Stimulated activated effector memory CD8-positive, alpha-beta T cell treated with anti-CD3 and anti-CD28 coated beads, Interleukin-12 subunit alpha, Interleukin-12 subunit beta, amount 100 ng/mL, for 72 hours (primary cell): ENCODE measurements at regions not wholly inside any gene's neighbourhood (a gene's known extent, or its start where the extent isn't known, plus 50 kb on each side); places are given as distances from the start of the nearest gene placed in this dataset.
"Not testable (repeated sequence)": the region's sequence is repeated elsewhere in the genome, so short reads cannot be mapped to it uniquely, and the experiment has no call there.

Experiments used
- ATAC-seq: fragments of 150-1000 bp; cut with Tn5 transposase; 2 replicates; pipeline ENCODE4 v1.10.0; 2021
- DNase-seq, 2 donors: peaks; one replicate each; pipeline ENCODE4 v3.0.0; 2021 to 2022; ENCODE audit warnings: low spot score in 2 of 2
- H3K27ac Mint-ChIP-seq: one replicate; pipeline ENCODE4 v1.8.0; 2022; ENCODE audit warnings: mild to moderate bottlenecking, mixed read lengths
- H3K36me3 Mint-ChIP-seq: one replicate; pipeline ENCODE4 v1.8.0; 2022; ENCODE audit warnings: mild to moderate bottlenecking, mixed read lengths
- H3K4me1 Mint-ChIP-seq: one replicate; pipeline ENCODE4 v1.8.0; 2022; ENCODE audit warnings: mixed read lengths
- H3K4me3 Mint-ChIP-seq: one replicate; pipeline ENCODE4 v1.8.0; 2022; ENCODE audit warnings: mild to moderate bottlenecking, mixed read lengths
- H3K9me3 Mint-ChIP-seq: one replicate; pipeline ENCODE4 v1.8.0; 2022; ENCODE audit warnings: mixed read lengths

- Mint-ChIP-seq H3K9me3 (peaks cover 4% of the 10 kb centered on the region), H3K4me1 (no peaks in the 10 kb centered on the region), H3K36me3 (no peaks in the 10 kb centered on the region), H3K27ac (no peak overlapping the region), H3K4me3 (no peak overlapping the region)
- no peak for ATAC-seq
- no peak for DNase-seq
Observed at GRCh38 chr1:61556631-61557030, 168.3 kb downstream of the TM2D1 start.

DNA sequence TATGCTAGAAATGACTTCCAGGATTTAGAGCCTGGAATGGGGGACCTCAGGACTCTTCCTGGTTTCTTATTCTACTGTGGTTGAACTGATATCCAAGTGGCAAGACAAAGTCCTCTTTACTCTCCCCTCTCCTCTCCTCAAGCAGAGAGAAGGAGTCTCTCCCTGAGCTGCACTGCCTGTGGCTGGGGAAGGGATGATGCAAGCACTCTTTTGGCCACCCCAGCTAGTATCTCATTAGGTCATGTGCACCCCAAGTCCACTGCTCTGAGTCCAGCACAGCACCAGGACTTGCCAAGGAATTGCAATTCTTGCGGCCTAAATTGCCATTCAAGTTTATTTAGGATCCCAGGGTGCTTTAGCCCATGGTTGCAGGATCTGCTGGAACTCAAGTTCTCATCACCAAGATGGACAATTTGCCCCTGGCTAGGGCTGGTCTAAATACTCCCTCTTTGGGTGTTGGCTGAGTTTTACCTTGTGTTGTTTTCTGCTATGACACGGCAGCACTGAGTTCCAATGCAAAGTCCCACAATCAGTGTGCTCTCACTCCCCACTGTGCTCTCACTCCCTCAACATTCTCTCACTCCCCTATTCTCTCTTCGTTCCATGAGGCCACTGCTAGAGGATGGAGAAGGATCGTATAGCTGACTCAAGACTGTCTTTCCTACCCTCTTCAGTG lies 172.2 kb downstream of the TM2D1 start:
- no peak for ATAC-seq
- Mint-ChIP-seq H3K27ac (no peak overlapping the region), H3K4me3 (no peak overlapping the region), H3K9me3 (peaks cover 6% of the 10 kb centered on the region), H3K36me3 (no peaks in the 10 kb centered on the region), H3K4me1 (no peaks in the 10 kb centered on the region)
- no peak for DNase-seq

- not testable (repeated sequence) for H3K27ac Mint-ChIP-seq, H3K4me3 Mint-ChIP-seq, H3K36me3 Mint-ChIP-seq, H3K9me3 Mint-ChIP-seq, H3K4me1 Mint-ChIP-seq, ATAC-seq
- DNase-seq, result peak in 1 of 2 donors; percentile 54
Observed at GRCh38 chr1:61547302-61547701, 177.6 kb downstream of the TM2D1 start.

DNA sequence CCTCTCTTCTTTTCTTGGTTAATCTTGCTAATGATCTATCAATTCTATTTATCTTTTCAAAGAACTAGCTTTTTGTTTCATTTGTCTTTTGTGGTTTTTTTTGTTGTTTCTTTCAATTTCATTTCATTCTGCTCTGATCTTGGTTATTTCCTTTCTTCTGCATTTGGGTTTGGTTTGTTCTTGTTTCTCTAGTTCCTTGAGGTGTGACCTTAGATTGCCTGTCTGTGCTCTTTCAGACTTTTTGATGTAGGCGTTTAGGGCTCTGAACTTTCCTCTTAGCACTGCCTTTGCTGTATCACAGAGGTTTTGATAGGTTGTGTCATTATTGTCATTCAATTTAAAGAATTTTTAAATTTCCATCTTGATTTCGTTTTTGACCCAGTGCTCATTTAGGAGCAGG lies 180.1 kb downstream of the TM2D1 start:
- H3K4me3 Mint-ChIP-seq, H3K4me1 Mint-ChIP-seq, H3K36me3 Mint-ChIP-seq, DNase-seq, ATAC-seq, H3K27ac Mint-ChIP-seq, H3K9me3 Mint-ChIP-seq: not testable (repeated sequence)

GRCh38 chr1:61543498-61543897 lies 181.4 kb downstream of the TM2D1 start:
- H3K9me3 Mint-ChIP-seq, DNase-seq, H3K4me3 Mint-ChIP-seq, ATAC-seq, H3K27ac Mint-ChIP-seq, H3K4me1 Mint-ChIP-seq, H3K36me3 Mint-ChIP-seq: not testable (repeated sequence)

GRCh38 chr1:61539720-61540462 lies 185.1 kb downstream of the TM2D1 start:
- DNase-seq (no peak), ATAC-seq (no peak)
- Mint-ChIP-seq H3K4me3 (no peak overlapping the region), H3K36me3 (no peaks in the 10 kb centered on the region), H3K4me1 (peaks cover 4% of the 10 kb centered on the region), H3K27ac (no peak overlapping the region), H3K9me3 (no peaks in the 10 kb centered on the region)

- no peaks in the 10 kb centered on the region for H3K9me3 Mint-ChIP-seq
- no peaks in the 10 kb centered on the region for H3K36me3 Mint-ChIP-seq
- no peak for ATAC-seq
- no peaks in the 10 kb centered on the region for H3K4me1 Mint-ChIP-seq
- H3K4me3 Mint-ChIP-seq, result no peak overlapping the region
- no peak for DNase-seq
- H3K27ac Mint-ChIP-seq, result no peak overlapping the region
Observed at GRCh38 chr1:61538228-61538627, 186.7 kb downstream of the TM2D1 start.

GRCh38 chr1:61536174-61537108 lies 188.5 kb downstream of the TM2D1 start:
- no peaks in the 10 kb centered on the region for H3K4me1 Mint-ChIP-seq
- no peak for DNase-seq
- no peak overlapping the region for H3K27ac Mint-ChIP-seq
- no peaks in the 10 kb centered on the region for H3K9me3 Mint-ChIP-seq
- no peaks in the 10 kb centered on the region for H3K36me3 Mint-ChIP-seq
- ATAC-seq, result no peak
- H3K4me3 Mint-ChIP-seq, result no peak overlapping the region

DNA sequence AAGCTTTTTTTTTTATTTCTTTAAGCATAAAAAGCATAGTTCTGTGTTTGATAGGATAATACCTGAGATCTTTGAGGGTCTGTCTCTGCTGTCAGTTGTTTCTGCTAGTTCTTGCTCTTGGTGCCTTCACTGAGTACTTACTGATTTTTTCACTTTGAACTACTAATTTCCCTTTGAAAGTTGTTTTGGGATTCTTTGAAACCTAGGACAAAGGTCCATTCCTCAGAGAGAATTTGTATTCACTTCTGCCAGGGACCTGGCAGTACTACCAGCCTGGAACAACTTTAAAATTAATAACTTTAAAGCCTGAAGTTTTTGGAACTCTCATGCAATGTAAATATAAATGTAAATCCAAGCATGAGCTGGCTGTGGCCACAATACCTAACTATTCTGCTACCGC lies 190.1 kb downstream of the TM2D1 start:
- H3K4me3 Mint-ChIP-seq, result no peak overlapping the region
- no peaks in the 10 kb centered on the region for H3K4me1 Mint-ChIP-seq
- no peaks in the 10 kb centered on the region for H3K36me3 Mint-ChIP-seq
- ATAC-seq (no peak), DNase-seq (no peak)
- H3K9me3 Mint-ChIP-seq, result no peaks in the 10 kb centered on the region
- no peak overlapping the region for H3K27ac Mint-ChIP-seq

DNA sequence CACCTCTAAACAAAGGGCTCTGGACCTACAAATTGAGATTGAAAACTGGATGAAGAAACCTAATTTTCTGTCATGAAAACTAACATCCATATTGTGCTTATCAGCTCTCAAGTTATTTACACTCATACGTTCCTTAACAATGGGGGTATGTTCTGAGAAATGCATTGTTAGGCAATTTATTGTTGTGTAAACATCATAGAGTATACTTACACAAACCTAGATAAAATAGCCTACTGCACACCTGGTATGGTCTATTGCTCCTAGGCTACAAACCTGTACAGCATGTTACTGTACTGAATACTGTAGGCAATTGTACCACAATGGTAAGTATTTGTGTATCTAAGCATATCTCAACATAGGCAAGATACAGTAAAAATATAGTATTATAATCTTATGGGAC lies 191.4 kb downstream of the TM2D1 start:
- H3K4me1 Mint-ChIP-seq, result no peaks in the 10 kb centered on the region
- no peak overlapping the region for H3K27ac Mint-ChIP-seq

DNA sequence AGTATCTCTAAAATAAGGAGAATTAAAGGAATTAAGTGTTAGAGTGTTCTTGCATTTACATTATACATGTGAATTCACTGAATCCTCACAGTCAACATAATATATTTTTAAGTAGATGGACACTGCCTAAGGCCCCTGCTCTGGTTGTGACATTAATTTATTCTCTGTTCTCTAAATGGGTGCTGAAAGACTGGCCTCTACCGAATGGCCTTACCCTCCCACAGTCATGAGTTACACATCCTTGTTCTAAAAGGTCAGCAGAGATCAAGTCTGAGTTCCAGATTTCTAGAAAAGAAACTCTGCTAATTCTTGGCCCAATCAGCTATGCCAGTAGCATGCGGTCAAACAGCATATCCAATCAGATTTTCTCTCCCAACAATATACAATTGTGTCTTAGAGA lies 193.2 kb downstream of the TM2D1 start:
- no peak overlapping the region for H3K27ac Mint-ChIP-seq
- no peak overlapping the region for H3K4me3 Mint-ChIP-seq
- no peaks in the 10 kb centered on the region for H3K9me3 Mint-ChIP-seq
- H3K36me3 Mint-ChIP-seq, result no peaks in the 10 kb centered on the region
- no peak for ATAC-seq
- DNase-seq, result no peak
- H3K4me1 Mint-ChIP-seq, result no peaks in the 10 kb centered on the region

More for the DNA sequence above, 191.4 kb downstream of the TM2D1 start:
- H3K9me3 Mint-ChIP-seq, result no peaks in the 10 kb centered on the region
- H3K4me3 Mint-ChIP-seq, result no peak overlapping the region
- DNase-seq, result no peak
- H3K36me3 Mint-ChIP-seq, result no peaks in the 10 kb centered on the region
- no peak for ATAC-seq

- Mint-ChIP-seq H3K27ac (no peak overlapping the region), H3K36me3 (no peaks in the 10 kb centered on the region), H3K9me3 (no peaks in the 10 kb centered on the region), H3K4me1 (no peaks in the 10 kb centered on the region), H3K4me3 (no peak overlapping the region)
- ATAC-seq (no peak), DNase-seq (no peak)
Observed at GRCh38 chr1:61523893-61524605, 200.9 kb downstream of the TM2D1 start.

DNA sequence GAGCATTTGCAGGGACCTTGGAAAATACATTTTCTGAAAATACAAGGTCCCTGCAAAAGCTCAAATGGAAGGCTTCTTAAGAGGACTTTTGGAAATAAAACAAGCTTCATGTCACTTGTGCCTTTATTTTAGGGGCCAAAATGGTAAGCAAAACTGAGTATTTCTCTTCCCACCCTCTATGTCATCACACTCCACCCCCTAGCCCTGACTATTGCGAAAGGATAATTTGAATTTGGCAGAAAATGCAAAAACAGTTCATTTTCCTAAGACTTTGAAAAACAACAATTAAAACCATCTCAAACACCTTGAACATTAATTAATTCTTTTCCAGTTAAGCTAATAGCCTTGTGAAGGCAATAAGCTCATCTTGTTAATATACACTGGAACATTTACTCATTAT lies 201.7 kb downstream of the TM2D1 start:
- no peaks in the 10 kb centered on the region for H3K9me3 Mint-ChIP-seq
- H3K36me3 Mint-ChIP-seq, result no peaks in the 10 kb centered on the region
- H3K27ac Mint-ChIP-seq, result no peak overlapping the region
- H3K4me1 Mint-ChIP-seq, result no peaks in the 10 kb centered on the region
- no peak overlapping the region for H3K4me3 Mint-ChIP-seq
- ATAC-seq (no peak), DNase-seq (no peak)

GRCh38 chr1:61520401-61520800 lies 204.5 kb downstream of the TM2D1 start:
- H3K4me3 Mint-ChIP-seq, result no peak overlapping the region
- no peaks in the 10 kb centered on the region for H3K4me1 Mint-ChIP-seq
- DNase-seq (no peak), ATAC-seq (no peak)
- H3K9me3 Mint-ChIP-seq, result no peaks in the 10 kb centered on the region
- no peaks in the 10 kb centered on the region for H3K36me3 Mint-ChIP-seq
- no peak overlapping the region for H3K27ac Mint-ChIP-seq

- DNase-seq (no peak), ATAC-seq (no peak)
- Mint-ChIP-seq H3K36me3 (no peaks in the 10 kb centered on the region), H3K4me3 (no peak overlapping the region), H3K9me3 (no peaks in the 10 kb centered on the region), H3K27ac (no peak overlapping the region), H3K4me1 (no peaks in the 10 kb centered on the region)
Observed at GRCh38 chr1:61519631-61520030, 205.3 kb downstream of the TM2D1 start.
